ENCODE measurements at regions not wholly inside any gene's neighbourhood (a gene's known extent, or its start where the extent isn't known, plus 50 kb on each side); places are given as distances from the start of the nearest gene placed in this dataset.

DNA sequence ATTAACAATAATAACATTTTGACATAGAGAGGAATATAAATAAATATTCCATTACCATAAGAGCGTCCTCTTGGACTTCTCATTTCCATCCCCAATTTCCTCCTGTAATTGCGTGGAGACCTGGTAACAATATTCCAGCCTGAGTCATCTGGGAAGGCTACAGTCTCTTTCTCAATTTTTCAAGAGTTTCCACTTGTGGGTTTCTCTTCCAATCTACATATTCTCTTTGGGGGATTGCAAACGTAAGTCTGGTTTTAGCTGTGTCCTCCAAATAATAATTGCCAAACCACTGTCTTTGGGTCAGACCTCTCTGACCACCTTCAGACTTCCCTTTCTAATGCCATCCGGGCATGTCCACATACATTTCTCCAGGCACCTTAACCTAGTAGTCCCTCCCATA lies 124.5 kb upstream of the USP24 start:
- TF ChIP-seq, protein P1, sequence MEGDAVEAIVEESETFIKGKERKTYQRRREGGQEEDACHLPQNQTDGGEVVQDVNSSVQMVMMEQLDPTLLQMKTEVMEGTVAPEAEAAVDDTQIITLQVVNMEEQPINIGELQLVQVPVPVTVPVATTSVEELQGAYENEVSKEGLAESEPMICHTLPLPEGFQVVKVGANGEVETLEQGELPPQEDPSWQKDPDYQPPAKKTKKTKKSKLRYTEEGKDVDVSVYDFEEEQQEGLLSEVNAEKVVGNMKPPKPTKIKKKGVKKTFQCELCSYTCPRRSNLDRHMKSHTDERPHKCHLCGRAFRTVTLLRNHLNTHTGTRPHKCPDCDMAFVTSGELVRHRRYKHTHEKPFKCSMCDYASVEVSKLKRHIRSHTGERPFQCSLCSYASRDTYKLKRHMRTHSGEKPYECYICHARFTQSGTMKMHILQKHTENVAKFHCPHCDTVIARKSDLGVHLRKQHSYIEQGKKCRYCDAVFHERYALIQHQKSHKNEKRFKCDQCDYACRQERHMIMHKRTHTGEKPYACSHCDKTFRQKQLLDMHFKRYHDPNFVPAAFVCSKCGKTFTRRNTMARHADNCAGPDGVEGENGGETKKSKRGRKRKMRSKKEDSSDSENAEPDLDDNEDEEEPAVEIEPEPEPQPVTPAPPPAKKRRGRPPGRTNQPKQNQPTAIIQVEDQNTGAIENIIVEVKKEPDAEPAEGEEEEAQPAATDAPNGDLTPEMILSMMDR (conservative IDR thresholded peaks at IDR 0.05), result no peak
- H3K27ac ChIP-seq, result no peak overlapping the region

DNA sequence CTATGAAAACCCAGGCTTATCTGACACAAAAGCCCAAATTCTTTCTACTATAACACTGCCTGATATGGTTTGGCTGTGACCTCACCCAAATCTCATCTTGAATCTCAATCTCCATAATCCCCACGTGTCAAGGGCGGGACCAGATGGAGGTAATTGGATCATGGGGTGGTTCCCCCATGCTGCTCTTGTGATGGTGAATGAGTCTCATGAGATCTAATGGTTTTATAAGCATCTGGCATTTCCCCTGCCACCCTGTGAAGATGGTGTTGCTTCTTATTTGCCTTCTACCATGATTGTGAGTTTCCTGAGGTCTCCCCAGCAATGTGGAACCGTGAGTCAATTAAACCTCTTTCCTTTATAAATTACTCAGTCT lies 123.3 kb upstream of the USP24 start:
- H3K27ac ChIP-seq, result no peak overlapping the region
- TF ChIP-seq, protein P1 (conservative IDR thresholded peaks at IDR 0.05), result peak; percentile 21; the same call in 1 of the 2 replicates

- H3K27ac ChIP-seq, result no peak overlapping the region
- TF ChIP-seq, protein P1 (conservative IDR thresholded peaks at IDR 0.05), result peak; percentile 68
These were observed 122.8 kb upstream of the USP24 start for GRCh38 chr1:55337801-55338447.

GRCh38 chr1:55334797-55335196 lies 119.6 kb upstream of the USP24 start:
- TF ChIP-seq, protein P1 (conservative IDR thresholded peaks at IDR 0.05), result no peak
- no peak overlapping the region for H3K27ac ChIP-seq

GRCh38 chr1:55334160-55334559 lies 119.0 kb upstream of the USP24 start:
- no peak overlapping the region for H3K27ac ChIP-seq
- TF ChIP-seq, protein P1 (conservative IDR thresholded peaks at IDR 0.05), result no peak

DNA sequence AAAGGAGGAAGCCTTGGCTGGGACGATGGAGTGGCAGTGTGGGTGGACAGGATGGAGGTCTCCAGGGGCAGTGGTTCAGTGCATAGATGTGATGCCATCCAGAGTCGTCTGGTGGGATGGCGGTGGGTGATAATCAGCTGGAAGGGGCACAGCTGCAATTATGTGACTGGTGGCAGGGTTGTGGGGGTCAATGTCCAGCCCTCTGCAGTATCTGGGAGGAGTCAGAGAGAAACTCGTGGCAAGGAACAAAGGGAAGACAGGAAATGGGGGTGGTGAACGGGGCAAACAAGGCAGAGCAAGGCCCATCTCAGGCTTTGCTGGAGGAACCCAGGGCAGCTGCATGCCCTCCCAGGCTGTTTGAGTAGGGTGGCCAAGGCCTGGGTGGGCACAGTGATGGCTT lies 118.3 kb upstream of the USP24 start:
- H3K27ac ChIP-seq, result no peak overlapping the region
- TF ChIP-seq, protein P1 (conservative IDR thresholded peaks at IDR 0.05), result no peak

DNA sequence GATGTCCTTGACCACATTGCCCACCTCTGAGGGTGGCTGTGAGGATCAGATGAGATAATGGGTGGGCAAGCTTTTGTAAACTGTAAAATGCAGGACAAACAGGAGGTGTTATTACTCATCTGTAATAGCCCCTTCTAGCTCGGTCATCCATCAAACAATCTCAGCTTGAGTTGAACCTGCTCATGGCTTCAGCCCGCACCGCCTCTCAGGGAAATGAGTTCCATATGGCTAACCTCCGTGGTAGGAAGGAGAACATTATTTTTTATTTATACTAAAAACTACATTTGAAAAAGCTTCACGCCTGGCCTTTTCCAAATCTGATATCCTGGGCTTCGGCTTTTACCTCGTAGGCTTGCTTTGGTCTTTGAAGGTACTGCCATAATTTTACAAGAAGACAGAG lies 116.2 kb upstream of the USP24 start:
- TF ChIP-seq, protein P1 (conservative IDR thresholded peaks at IDR 0.05), result no peak
- H3K27ac ChIP-seq, result no peak overlapping the region

Data from VCaP (cell line).